WTC11 (cell line): ENCODE measurements at regions not wholly inside any gene's neighbourhood (a gene's known extent, or its start where the extent isn't known, plus 50 kb on each side); places are given as distances from the start of the nearest gene placed in this dataset.
A peak's percentile ranks its signal among the peaks of the same experiment; 100 is the strongest.

Source experiments
- ATAC-seq: fragments of 200-7000 bp; cut with Tn5 transposase; 2 replicates; pipeline ENCODE4 v1.10.0; 2021; ENCODE audit warnings: mild to moderate bottlenecking, moderate library complexity
- CTCF ChIA-PET: fragments of 300-600 bp; sonication (Branson Sonifier 250); formaldehyde crosslinking; loops from one replicate; lab custom pipeline; 2021; ENCODE audit warnings: antibody characterized with exemption; lab: Charles Lee
- POLR2A ChIA-PET: fragments of 350-600 bp; sonication (Branson Sonifier 250); formaldehyde crosslinking; loops from one replicate; lab custom pipeline; 2021; ENCODE audit warnings: antibody characterized with exemption; lab: Charles Lee
- DNase-seq: peaks from one replicate; pipeline ENCODE4 v3.0.0; 2021; ENCODE audit warnings: low spot score
- H3K27ac Mint-ChIP-seq: 2 replicates; pipeline ENCODE4 v1.8.0; 2021; ENCODE audit warnings: mixed read lengths
- H3K27me3 Mint-ChIP-seq: 2 replicates; pipeline ENCODE4 v1.8.0; 2021; ENCODE audit warnings: low read depth, mild to moderate bottlenecking, moderate library complexity, mixed read lengths
- H3K36me3 Mint-ChIP-seq: 2 replicates; pipeline ENCODE4 v1.8.0; 2021; ENCODE audit warnings: mixed read lengths
- H3K4me1 Mint-ChIP-seq: 2 replicates; pipeline ENCODE4 v1.8.0; 2022; ENCODE audit warnings: mixed read lengths
- H3K4me3 Mint-ChIP-seq: 2 replicates; pipeline ENCODE4 v1.8.0; 2021; ENCODE audit warnings: mild to moderate bottlenecking, moderate library complexity, mixed read lengths
- H3K9me3 Mint-ChIP-seq: 2 replicates; pipeline ENCODE4 v1.8.0; 2021; ENCODE audit warnings: mixed read lengths
- GRHL2 ChIP-seq: fragments of 250-450 bp; sonication (Bioruptor Pico); IDR thresholded peaks from 2 replicates; pipeline ENCODE4 v1.8.0; 2022; ENCODE audit warnings: mild to moderate bottlenecking, moderate library complexity; ENCODE audit not compliant: insufficient replicate concordance, severe bottlenecking
- IRF2 ChIP-seq: sonication (generic); formaldehyde crosslinking; IDR thresholded peaks from 2 replicates; pipeline ENCODE4 v1.8.0; 2022; ENCODE audit warnings: low read depth, missing genetic modification reagents, borderline replicate concordance
- JAZF1 ChIP-seq: fragments of 250-450 bp; sonication (Bioruptor Pico); IDR thresholded peaks from 2 replicates; pipeline ENCODE4 v1.9.0; 2021; ENCODE audit warnings: moderate library complexity, mild to moderate bottlenecking, inconsistent platforms
- JUN ChIP-seq: sonication (generic); formaldehyde crosslinking; IDR thresholded peaks from 2 replicates; pipeline ENCODE4 v1.8.0; 2023; ENCODE audit warnings: mild to moderate bottlenecking, missing genetic modification reagents
- KAT7 ChIP-seq: sonication (generic); formaldehyde crosslinking; IDR thresholded peaks from 2 replicates; pipeline ENCODE4 v1.8.1; 2023; ENCODE audit warnings: missing genetic modification reagents, mild to moderate bottlenecking, borderline replicate concordance
- MXD4 ChIP-seq: fragments of 250-450 bp; sonication (Bioruptor Pico); IDR thresholded peaks from 2 replicates; pipeline ENCODE4 v1.8.0; 2021; ENCODE audit warnings: mild to moderate bottlenecking, moderate library complexity, borderline replicate concordance
- MYBL2 ChIP-seq: sonication (generic); formaldehyde crosslinking; IDR thresholded peaks from 2 replicates; pipeline ENCODE4 v1.8.1; 2023; ENCODE audit warnings: mild to moderate bottlenecking, moderate library complexity, missing genetic modification reagents
- NR2C2 ChIP-seq: sonication (generic); formaldehyde crosslinking; IDR thresholded peaks from 2 replicates; pipeline ENCODE4 v1.8.0; 2022; ENCODE audit warnings: mild to moderate bottlenecking, missing genetic modification reagents
- OVOL2 ChIP-seq: fragments of 250-450 bp; sonication (Bioruptor Pico); IDR thresholded peaks from 2 replicates; pipeline ENCODE4 v1.9.0; 2021; ENCODE audit warnings: mild to moderate bottlenecking, borderline replicate concordance
- RELA ChIP-seq: sonication (generic); formaldehyde crosslinking; IDR thresholded peaks from 2 replicates; pipeline ENCODE4 v1.8.1; 2022; ENCODE audit warnings: missing genetic modification reagents, mild to moderate bottlenecking, borderline replicate concordance
- SMAD3 ChIP-seq: sonication (generic); formaldehyde crosslinking; IDR thresholded peaks from 2 replicates; pipeline ENCODE4 v1.8.0; 2022; ENCODE audit warnings: missing genetic modification reagents, mild to moderate bottlenecking, borderline replicate concordance
- TEAD1 ChIP-seq: sonication (generic); formaldehyde crosslinking; IDR thresholded peaks from 2 replicates; pipeline ENCODE4 v1.8.0; 2022; ENCODE audit warnings: mild to moderate bottlenecking, missing genetic modification reagents
- ZNF219 ChIP-seq: sonication (generic); formaldehyde crosslinking; IDR thresholded peaks from 2 replicates; pipeline ENCODE4 v1.8.0; 2023; ENCODE audit warnings: missing genetic modification reagents, mild to moderate bottlenecking, borderline replicate concordance
- ZNF232 ChIP-seq: sonication (generic); formaldehyde crosslinking; IDR thresholded peaks from 2 replicates; pipeline ENCODE4 v1.8.0; 2022; ENCODE audit warnings: mild to moderate bottlenecking, missing genetic modification reagents
- ZNF263 ChIP-seq: sonication (generic); formaldehyde crosslinking; IDR thresholded peaks from 2 replicates; pipeline ENCODE4 v1.8.1; 2022; ENCODE audit warnings: low read depth, mild to moderate bottlenecking, moderate library complexity, missing genetic modification reagents
- ZNF423 ChIP-seq: fragments of 250-450 bp; sonication (Bioruptor Pico); IDR thresholded peaks from 2 replicates; pipeline ENCODE4 v2.1.2; 2022; ENCODE audit warnings: mild to moderate bottlenecking, moderate library complexity
- TF ChIP-seq, protein P1 (sequence below): fragments of 250-450 bp; sonication (Bioruptor Pico); conservative IDR thresholded peaks from 2 replicates; pipeline ENCODE4 v1.9.0; 2021; ENCODE audit warnings: mild to moderate bottlenecking
- TF ChIP-seq, protein P2 (sequence below): sonication (generic); formaldehyde crosslinking; IDR thresholded peaks from 2 replicates; pipeline ENCODE4 v1.8.1; 2023; ENCODE audit warnings: mild to moderate bottlenecking, moderate library complexity, missing genetic modification reagents
- TF ChIP-seq, protein P3 (sequence below): fragments of 200-600 bp; IDR thresholded peaks from 2 replicates; pipeline ENCODE4 v1.8.0; 2022; ENCODE audit warnings: antibody characterized with exemption
- TF ChIP-seq, protein P4 (sequence below): sonication (generic); formaldehyde crosslinking; IDR thresholded peaks from 2 replicates; pipeline ENCODE4 v1.8.1; 2023; ENCODE audit warnings: mild to moderate bottlenecking, missing genetic modification reagents, borderline replicate concordance
- TF ChIP-seq, protein P5 (sequence below): sonication (generic); formaldehyde crosslinking; IDR thresholded peaks from 2 replicates; pipeline ENCODE4 v1.8.1; 2022; ENCODE audit warnings: low read depth, mild to moderate bottlenecking, moderate library complexity, missing genetic modification reagents, borderline replicate concordance
- TF ChIP-seq, protein P6 (sequence below): sonication (generic); formaldehyde crosslinking; conservative IDR thresholded peaks from 2 replicates; pipeline ENCODE4 v1.8.1; 2022; ENCODE audit warnings: mild to moderate bottlenecking, missing genetic modification reagents

DNA sequence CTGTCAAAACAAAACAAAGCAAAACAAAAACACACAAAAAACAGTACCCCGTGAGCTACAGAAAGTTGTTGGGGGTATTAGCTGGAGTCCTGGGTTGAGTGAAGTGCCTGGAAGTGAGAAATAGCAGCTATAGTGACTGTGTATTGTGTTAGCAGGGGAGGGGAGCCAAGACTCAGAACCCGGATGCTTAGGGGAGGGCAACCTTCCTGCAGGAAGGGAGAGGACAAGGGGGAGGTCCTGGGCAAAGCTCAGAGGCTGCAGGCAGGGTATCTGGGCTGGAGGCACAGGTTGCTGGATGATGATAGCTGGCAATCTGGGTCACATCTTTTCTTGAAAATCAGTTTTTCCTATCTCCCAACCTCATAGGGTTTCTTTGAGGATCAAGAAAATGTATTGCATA lies 75.8 kb upstream of the PARD3 start:
- Mint-ChIP-seq H3K4me1 (peaks cover 13% of the 10 kb centered on the region; the same call in 1 of the 2 replicates), H3K27me3 (no peaks in the 10 kb centered on the region; the same call in 1 of the 2 replicates), H3K4me3 (no peak overlapping the region), H3K9me3 (no peaks in the 10 kb centered on the region), H3K36me3 (no peaks in the 10 kb centered on the region), H3K27ac (no peak overlapping the region)
- ATAC-seq (peak; percentile 75), DNase-seq (no peak)
- TF ChIP-seq KAT7 (CRISPR knock-in tag): no peak
- TF ChIP-seq, protein P1, sequence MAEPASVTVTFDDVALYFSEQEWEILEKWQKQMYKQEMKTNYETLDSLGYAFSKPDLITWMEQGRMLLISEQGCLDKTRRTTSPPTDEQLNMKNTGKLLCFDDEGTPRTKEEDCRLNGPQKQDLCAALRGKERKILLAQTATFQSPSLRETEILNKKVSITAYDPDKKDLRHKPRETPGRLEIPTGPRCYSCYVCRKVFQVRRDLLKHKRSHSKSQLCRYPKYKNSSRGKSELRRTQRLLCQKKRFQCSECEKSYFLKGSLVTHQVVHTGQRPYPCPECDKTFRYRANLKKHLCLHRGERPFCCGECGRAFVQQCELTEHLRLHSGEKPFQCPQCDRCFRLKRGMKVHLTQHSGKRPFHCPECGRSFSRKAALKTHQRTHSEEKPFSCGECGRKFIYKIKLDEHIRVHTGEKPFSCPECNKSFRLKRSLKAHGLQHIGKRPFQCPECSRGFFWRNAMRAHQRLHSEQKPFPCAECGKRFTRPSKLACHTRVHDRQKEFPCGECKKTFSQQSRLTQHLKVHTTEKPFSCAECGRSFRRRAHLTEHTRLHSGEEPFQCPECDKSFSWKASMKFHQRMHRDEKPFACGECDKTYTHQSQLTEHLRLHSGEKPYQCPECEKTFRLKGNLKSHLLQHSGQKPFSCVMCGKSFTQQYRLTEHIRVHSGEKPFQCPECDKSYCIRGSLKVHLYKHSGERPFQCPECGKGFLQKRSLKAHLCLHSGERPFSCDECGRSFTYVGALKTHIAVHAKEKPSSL (CRISPR knock-in tag): no peak
- no peak for TF ChIP-seq IRF2 (CRISPR knock-in tag)
- TF ChIP-seq JAZF1: no peak
- no peak for TF ChIP-seq ZNF232 (CRISPR knock-in tag)
- TF ChIP-seq ZNF423 (CRISPR knock-in tag): no peak
- no peak for TF ChIP-seq ZNF219
- no peak for TF ChIP-seq TEAD1 (CRISPR knock-in tag)
- no peak for TF ChIP-seq MYBL2
- TF ChIP-seq NR2C2: no peak
- no peak for TF ChIP-seq GRHL2
- no peak for TF ChIP-seq JUN (CRISPR knock-in tag)
- no peak for TF ChIP-seq OVOL2
- TF ChIP-seq, protein P2, sequence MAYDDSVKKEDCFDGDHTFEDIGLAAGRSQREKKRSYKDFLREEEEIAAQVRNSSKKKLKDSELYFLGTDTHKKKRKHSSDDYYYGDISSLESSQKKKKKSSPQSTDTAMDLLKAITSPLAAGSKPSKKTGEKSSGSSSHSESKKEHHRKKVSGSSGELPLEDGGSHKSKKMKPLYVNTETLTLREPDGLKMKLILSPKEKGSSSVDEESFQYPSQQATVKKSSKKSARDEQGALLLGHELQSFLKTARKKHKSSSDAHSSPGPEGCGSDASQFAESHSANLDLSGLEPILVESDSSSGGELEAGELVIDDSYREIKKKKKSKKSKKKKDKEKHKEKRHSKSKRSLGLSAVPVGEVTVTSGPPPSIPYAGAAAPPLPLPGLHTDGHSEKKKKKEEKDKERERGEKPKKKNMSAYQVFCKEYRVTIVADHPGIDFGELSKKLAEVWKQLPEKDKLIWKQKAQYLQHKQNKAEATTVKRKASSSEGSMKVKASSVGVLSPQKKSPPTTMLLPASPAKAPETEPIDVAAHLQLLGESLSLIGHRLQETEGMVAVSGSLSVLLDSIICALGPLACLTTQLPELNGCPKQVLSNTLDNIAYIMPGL (CRISPR knock-in tag): no peak
- TF ChIP-seq, protein P3, sequence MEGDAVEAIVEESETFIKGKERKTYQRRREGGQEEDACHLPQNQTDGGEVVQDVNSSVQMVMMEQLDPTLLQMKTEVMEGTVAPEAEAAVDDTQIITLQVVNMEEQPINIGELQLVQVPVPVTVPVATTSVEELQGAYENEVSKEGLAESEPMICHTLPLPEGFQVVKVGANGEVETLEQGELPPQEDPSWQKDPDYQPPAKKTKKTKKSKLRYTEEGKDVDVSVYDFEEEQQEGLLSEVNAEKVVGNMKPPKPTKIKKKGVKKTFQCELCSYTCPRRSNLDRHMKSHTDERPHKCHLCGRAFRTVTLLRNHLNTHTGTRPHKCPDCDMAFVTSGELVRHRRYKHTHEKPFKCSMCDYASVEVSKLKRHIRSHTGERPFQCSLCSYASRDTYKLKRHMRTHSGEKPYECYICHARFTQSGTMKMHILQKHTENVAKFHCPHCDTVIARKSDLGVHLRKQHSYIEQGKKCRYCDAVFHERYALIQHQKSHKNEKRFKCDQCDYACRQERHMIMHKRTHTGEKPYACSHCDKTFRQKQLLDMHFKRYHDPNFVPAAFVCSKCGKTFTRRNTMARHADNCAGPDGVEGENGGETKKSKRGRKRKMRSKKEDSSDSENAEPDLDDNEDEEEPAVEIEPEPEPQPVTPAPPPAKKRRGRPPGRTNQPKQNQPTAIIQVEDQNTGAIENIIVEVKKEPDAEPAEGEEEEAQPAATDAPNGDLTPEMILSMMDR: no peak
- ChIA-PET CTCF (interaction anchor here (0.8 to 1.2 kb wide), 4 partner anchors 66 to 158 kb away, joined by 3 to 5 read pairs (median 3); no protein-coding TSS in a partner anchor), POLR2A (interaction anchor here (0.6 kb wide), 1 partner anchor 24 kb away, joined by 6 read pairs; no protein-coding TSS in a partner anchor)

DNA sequence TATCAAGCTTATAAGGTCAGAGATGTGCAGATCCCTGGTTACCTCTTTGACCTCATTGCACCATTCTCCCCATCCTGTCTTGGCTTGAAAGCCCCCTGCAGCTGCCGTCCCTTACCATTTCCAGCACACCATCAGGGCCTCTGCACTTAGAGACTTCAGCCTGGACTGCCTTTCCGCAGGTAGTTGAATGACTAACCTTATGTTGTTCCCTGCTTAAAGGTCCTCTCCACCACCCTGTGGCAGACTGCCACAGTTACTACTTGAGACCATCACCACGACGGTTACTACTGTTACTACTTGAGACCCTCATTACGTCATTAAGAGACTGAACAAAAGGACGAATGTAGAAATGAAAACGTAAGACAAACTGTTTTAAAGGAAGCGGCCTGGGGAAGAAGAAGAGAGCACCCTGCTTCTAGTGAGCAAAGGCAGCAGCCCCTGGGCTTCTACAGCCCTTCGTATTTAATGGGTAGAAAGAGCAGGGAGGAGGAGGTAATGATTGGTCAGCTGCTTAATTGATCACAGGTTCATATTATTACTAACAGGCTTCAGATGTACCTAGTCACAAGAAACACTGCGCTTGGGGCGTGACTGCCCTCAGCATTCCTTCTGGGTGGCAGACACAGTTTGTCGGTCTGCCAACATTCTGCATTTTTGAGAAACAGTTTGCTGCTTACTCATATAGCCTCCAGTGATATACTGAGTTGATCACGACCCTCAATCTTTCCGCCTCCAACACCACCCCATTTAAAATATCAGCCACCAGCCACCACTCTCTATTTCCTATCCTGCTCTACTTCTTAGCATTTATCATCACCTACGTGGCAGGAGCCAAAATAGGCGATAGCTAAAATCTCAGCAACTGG lies 74.1 kb upstream of the PARD3 start:
- Mint-ChIP-seq H3K9me3 (no peaks in the 10 kb centered on the region), H3K36me3 (no peaks in the 10 kb centered on the region), H3K27me3 (no peaks in the 10 kb centered on the region; the same call in 1 of the 2 replicates), H3K4me3 (no peak overlapping the region), H3K27ac (no peak overlapping the region), H3K4me1 (peaks cover 13% of the 10 kb centered on the region; the same call in 1 of the 2 replicates)
- DNase-seq (no peak), ATAC-seq (no peak)
- CTCF ChIA-PET: no interaction called here
- POLR2A ChIA-PET: no interaction called here
- TF ChIP-seq, protein P4, sequence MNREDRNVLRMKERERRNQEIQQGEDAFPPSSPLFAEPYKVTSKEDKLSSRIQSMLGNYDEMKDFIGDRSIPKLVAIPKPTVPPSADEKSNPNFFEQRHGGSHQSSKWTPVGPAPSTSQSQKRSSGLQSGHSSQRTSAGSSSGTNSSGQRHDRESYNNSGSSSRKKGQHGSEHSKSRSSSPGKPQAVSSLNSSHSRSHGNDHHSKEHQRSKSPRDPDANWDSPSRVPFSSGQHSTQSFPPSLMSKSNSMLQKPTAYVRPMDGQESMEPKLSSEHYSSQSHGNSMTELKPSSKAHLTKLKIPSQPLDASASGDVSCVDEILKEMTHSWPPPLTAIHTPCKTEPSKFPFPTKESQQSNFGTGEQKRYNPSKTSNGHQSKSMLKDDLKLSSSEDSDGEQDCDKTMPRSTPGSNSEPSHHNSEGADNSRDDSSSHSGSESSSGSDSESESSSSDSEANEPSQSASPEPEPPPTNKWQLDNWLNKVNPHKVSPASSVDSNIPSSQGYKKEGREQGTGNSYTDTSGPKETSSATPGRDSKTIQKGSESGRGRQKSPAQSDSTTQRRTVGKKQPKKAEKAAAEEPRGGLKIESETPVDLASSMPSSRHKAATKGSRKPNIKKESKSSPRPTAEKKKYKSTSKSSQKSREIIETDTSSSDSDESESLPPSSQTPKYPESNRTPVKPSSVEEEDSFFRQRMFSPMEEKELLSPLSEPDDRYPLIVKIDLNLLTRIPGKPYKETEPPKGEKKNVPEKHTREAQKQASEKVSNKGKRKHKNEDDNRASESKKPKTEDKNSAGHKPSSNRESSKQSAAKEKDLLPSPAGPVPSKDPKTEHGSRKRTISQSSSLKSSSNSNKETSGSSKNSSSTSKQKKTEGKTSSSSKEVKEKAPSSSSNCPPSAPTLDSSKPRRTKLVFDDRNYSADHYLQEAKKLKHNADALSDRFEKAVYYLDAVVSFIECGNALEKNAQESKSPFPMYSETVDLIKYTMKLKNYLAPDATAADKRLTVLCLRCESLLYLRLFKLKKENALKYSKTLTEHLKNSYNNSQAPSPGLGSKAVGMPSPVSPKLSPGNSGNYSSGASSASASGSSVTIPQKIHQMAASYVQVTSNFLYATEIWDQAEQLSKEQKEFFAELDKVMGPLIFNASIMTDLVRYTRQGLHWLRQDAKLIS (CRISPR knock-in tag): no peak
- TF ChIP-seq RELA (CRISPR knock-in tag): no peak
- TF ChIP-seq MXD4 (CRISPR knock-in tag): no peak
- no peak for TF ChIP-seq JUN (CRISPR knock-in tag)
- TF ChIP-seq, protein P5, sequence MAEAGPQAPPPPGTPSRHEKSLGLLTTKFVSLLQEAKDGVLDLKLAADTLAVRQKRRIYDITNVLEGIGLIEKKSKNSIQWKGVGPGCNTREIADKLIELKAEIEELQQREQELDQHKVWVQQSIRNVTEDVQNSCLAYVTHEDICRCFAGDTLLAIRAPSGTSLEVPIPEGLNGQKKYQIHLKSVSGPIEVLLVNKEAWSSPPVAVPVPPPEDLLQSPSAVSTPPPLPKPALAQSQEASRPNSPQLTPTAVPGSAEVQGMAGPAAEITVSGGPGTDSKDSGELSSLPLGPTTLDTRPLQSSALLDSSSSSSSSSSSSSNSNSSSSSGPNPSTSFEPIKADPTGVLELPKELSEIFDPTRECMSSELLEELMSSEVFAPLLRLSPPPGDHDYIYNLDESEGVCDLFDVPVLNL (CRISPR knock-in tag): no peak
- TF ChIP-seq, protein P6, sequence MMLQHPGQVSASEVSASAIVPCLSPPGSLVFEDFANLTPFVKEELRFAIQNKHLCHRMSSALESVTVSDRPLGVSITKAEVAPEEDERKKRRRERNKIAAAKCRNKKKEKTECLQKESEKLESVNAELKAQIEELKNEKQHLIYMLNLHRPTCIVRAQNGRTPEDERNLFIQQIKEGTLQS (CRISPR knock-in tag): no peak
- TF ChIP-seq ZNF263 (CRISPR knock-in tag): no peak
- no peak for TF ChIP-seq SMAD3 (CRISPR knock-in tag)
